Stimulated activated CD8-positive, alpha-beta memory T cell treated with anti-CD3 and anti-CD28 coated beads, Interleukin-12 subunit alpha, Interleukin-12 subunit beta, amount 100 ng/mL, for 4 hours (primary cell): ENCODE measurements at regions not wholly inside any gene's neighbourhood (a gene's known extent, or its start where the extent isn't known, plus 50 kb on each side); places are given as distances from the start of the nearest gene placed in this dataset.

Source experiments
- DNase-seq: peaks from one replicate; pipeline ENCODE4 v3.0.0-alpha.2; 2020; ENCODE audit warnings: low read depth

DNA sequence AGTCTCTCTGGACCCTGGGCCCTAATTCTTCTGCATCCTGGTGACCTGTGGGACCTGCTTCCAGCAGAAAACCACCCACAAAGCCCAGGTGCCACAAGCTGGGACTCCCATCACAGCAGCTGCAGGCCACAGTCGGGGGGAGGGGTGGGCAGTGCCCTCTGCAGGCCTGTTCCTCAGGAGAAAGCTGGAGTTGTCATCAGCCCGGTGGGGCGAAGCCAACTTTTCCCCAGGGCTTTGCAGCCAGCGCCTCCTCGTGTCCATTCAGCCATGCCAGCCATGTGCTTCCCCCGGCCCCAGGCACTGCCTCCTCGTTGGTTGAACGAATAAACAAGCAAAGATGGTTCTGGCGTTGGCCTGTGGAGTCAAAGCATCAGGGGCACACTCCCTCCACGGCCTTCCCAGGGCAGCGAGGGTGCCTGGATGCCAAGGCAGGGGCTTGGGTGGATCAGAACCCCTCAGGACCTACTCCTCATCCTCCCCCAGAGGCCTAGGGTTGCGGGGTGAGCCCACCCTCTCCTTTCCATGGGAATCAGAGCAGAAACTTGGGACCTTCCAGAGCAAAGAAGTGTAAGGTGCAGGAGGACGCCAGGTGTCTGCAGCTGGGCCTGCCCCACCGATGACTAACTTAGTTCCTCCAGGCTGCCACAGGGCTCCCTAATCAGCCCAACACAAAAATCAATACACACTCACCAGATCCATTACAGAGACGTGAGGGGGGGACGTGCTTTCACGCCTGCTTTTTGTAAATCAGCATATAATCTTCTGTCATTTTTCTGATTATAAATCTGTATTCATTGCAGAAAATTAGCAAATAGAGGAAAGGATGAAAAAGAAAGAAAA lies 75.7 kb upstream of the RAB6C start:
- DNase-seq, result no peak

GRCh38 chr2:129904532-129905446 lies 74.7 kb upstream of the RAB6C start:
- no peak for DNase-seq

GRCh38 chr2:129905664-129906081 lies 73.8 kb upstream of the RAB6C start:
- DNase-seq, result no peak

DNA sequence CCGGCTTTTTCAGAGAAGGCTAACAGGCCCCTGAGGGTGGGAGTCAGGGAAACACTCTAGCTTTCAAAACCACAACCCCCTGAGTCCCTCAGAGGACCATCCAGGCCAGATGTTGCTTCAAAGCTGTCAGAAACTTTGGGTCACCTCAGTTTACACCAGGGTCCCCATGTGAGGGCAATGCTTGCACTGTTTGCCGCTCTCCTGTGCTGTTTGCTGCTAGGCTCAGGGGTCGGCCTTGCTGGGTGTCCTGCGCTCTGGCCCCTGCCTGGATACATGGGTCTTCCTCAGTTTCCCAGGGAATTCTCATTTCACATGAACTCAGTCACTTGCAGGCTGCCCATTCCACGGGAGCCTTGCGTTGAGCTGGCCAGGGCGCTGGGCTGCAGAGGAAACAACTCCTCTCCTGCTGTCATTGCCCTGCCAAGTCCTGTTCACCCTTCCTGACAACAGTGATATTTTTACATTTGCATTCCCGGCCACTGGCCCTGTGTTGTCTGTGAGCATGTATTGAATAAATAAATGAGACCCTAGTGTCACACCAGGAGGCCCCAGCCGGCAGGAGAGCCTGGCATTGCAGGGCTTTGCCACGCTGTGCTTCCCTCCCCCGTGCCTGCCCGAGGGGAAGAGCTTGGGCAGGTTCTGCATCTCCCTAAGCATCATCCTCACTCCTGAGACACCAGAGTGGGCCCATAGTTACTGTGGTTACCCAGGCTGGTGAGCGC lies 73.2 kb upstream of the RAB6C start:
- DNase-seq, result no peak

DNA sequence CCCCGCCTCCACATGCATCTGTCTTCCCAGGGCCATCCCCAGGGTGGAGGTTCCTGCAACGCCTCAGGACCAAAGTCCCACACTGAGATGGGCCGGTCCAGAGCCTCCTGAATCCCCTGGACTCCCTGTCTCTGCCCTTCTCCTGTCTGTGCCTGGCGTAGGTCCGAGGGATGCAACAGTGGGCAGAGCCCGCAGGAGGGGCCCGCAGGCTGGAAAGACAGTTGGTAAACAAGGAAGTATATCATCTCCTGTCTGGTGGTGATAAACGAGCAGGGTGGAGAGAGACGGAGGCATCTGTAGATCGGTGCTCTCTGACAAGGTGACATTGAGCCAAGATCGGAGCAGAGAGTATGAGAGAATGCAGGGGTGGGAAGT lies 72.6 kb upstream of the RAB6C start:
- DNase-seq, result no peak

GRCh38 chr2:129907256-129907998 lies 72.0 kb upstream of the RAB6C start:
- DNase-seq, result no peak

DNA sequence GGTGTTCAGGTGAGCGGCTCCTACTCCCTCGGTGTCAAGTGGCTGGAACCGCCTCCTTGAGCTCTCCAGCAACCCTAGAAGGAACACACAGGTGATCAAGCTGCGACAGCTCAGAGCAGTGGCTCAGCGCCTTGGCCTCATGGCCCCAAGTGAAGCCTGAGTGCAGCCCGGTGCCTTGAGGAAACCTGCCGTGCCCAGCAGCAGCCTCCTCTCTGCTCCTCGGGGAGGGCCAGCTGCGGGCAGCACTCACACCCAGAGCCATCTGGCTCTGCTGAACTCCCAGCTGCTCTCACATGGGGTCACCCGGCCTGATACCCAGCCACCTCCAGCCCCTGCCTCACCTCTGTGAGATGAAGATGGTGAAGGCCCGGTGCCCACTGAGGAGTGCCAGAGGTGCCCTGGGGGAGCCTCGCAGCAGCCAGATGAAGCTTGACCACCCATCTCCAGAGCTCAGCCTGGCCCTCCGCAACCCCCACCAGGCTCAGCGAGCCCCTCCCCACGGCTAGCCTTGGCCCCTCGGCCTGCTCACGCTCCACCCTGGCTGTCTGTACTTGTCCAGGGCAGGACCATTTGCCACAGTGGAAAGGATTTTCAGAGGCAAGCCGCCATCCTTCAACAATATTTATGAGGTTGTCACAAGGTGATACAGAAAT lies 70.6 kb upstream of the RAB6C start:
- DNase-seq, result no peak

DNA sequence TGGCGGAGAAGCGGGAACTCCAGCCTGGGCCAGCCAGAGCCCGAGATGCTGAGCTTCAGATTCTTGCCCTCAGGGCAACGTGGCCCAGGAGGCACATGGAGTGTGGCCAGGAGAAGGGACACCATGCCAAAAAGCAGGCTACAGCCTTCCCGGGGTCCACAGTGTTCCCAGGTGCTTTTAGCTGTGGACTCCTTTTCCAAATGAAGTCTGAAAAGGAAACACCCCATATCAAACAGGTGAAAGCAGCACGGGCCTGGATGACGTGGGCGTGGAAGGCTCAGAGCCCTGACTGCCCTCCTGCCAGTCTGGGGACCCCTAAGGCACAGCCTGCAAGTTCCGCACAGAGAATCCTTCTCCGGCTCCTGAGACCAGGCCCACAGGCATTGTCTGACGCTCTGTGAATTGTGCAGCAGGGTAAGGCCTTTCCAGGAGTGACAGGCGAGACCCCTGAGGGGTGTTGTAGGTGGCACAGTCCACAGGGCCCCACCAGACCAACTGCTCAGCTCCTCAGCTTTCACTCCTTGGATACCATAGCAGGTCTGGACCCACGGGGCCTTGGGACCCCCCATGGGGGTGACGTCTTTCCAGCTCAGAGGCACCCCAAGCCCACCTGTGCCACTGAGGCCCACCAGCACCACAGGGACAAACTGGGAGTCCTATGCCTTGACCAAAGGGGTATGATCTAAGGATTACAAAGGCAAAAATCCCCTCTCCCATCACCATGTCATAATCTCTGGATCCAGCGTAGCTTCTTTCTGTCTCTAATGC lies 69.6 kb upstream of the RAB6C start:
- no peak for DNase-seq

- DNase-seq, result no peak
Observed at GRCh38 chr2:129910446-129911362, 68.8 kb upstream of the RAB6C start.

- no peak for DNase-seq
Observed at GRCh38 chr2:129911363-129912065, 68.0 kb upstream of the RAB6C start.

GRCh38 chr2:129912066-129912820 lies 67.2 kb upstream of the RAB6C start:
- no peak for DNase-seq

DNA sequence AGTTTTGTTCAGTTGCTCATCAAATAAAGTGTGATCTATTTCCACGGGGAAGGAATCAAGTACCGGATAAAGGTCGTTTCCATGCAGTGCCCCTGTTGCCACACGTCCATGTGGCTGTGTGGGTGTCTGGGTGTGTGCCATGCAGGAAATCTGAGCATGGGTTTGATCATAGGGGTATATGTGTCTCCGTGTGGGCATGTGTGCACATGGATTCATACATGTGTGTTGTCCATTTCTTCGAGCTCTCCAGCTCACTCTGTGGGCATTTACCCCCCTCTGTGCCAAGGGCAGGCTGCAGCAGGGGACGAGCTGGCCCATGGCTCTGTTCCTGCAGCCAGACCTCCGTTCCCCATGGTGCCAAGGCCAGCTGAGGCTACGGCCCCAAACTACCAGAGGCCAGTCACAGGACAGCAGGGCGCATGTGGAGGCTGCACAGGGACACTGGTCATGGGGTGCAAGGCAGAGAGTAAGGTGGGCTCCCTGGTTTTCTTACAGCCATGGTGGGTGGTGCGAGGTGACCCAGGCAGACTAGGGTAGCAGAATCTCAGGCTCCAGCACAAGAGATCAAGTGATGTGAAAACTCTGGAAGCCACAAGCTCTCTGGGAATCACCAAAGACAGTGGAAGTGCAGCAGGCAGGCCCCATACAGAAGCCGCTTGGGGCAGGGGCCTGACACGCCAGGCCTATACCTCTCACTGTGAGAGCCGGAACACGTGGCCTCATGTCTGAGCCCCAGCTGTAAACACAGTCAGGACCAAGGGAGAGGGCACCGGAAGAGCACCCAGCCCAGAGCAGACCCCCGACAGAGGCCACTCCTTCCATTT lies 66.4 kb upstream of the RAB6C start:
- no peak for DNase-seq

DNA sequence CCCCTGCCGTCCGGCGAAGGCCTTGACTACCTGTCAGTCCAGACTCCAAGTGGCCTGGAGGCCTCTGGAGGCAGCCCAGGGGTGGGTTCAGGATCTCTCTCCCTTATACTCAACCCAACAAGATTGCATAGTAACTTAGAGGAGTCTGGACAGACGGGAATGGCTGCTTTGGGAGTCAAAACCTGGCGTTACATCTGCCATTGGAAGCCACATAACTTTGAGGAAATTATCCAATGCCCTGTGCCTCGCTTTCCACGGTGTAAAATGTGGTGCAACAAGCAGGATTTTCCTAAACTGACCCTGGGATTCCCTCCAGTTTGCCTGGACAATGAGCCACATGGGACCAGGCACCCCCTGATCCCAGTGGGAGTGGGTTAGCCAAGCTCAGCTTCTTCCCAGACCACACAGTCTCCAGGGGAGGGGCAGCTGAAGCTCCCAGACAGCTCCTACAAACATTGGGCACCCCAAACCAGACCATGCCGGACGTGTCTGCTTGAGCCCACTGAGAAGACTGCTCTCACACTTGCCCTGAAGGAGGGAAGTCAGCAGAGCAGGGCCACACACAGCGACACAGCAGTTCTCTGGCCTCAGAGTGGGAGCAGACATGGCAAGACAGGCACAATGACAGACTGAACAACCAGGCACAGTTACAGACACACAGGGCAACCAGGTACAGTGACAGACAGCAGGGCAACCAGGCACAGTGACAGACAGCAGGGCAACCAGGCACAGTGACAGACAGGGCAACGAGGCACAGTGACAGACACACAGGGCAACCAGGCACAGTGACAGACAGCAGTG lies 65.6 kb upstream of the RAB6C start:
- DNase-seq, result no peak

- no peak for DNase-seq
Observed at GRCh38 chr2:129914538-129915302, 64.7 kb upstream of the RAB6C start.

GRCh38 chr2:129915303-129915840 lies 64.1 kb upstream of the RAB6C start:
- no peak for DNase-seq
